ENCODE measurements at regions not wholly inside any gene's neighbourhood (a gene's known extent, or its start where the extent isn't known, plus 50 kb on each side); places are given as distances from the start of the nearest gene placed in this dataset.

GRCh38 chr18:46411191-46411828 lies 245.7 kb downstream of the LOXHD1 start:
- H3K4me1 Mint-ChIP-seq (ENCODE audit: low read depth) = peaks cover 10% of the 10 kb centered on the region
- no peaks in the 10 kb centered on the region for H3K9me3 Mint-ChIP-seq
- no peak for DNase-seq (ENCODE audit: low spot score)
- no peak overlapping the region for H3K27ac Mint-ChIP-seq
- H3K4me3 Mint-ChIP-seq = no peak overlapping the region
- peaks cover 3% of the 10 kb centered on the region for H3K27me3 Mint-ChIP-seq (ENCODE audit: insufficient read depth)
- no peaks in the 10 kb centered on the region for H3K36me3 Mint-ChIP-seq (ENCODE audit: low read depth)
- intact Hi-C loops (cut with micrococcal nuclease) = no loop called here

- peaks cover 3% of the 10 kb centered on the region for H3K27me3 Mint-ChIP-seq (ENCODE audit: insufficient read depth)
- intact Hi-C loops (cut with micrococcal nuclease) = no loop called here
- H3K36me3 Mint-ChIP-seq (ENCODE audit: low read depth) = no peaks in the 10 kb centered on the region
- H3K9me3 Mint-ChIP-seq = no peaks in the 10 kb centered on the region
- peaks cover 9% of the 10 kb centered on the region for H3K4me1 Mint-ChIP-seq (ENCODE audit: low read depth)
- no peak overlapping the region for H3K4me3 Mint-ChIP-seq
- no peak overlapping the region for H3K27ac Mint-ChIP-seq
- DNase-seq (ENCODE audit: low spot score) = no peak
These were observed 244.9 kb downstream of the LOXHD1 start for GRCh38 chr18:46411867-46412690.

- Mint-ChIP-seq H3K36me3 (ENCODE audit: low read depth) (no peaks in the 10 kb centered on the region), H3K4me1 (ENCODE audit: low read depth) (peaks cover under 1% of the 10 kb centered on the region), H3K27ac (no peak overlapping the region), H3K9me3 (no peaks in the 10 kb centered on the region), H3K4me3 (no peak overlapping the region), H3K27me3 (ENCODE audit: insufficient read depth) (peaks cover 3% of the 10 kb centered on the region)
- intact Hi-C loops (cut with micrococcal nuclease) = no loop called here
- DNase-seq (ENCODE audit: low spot score) = no peak
These were observed 244.1 kb downstream of the LOXHD1 start for GRCh38 chr18:46412916-46413315.

- Mint-ChIP-seq H3K9me3 (no peaks in the 10 kb centered on the region), H3K4me1 (ENCODE audit: low read depth) (peaks cover under 1% of the 10 kb centered on the region), H3K36me3 (ENCODE audit: low read depth) (no peaks in the 10 kb centered on the region), H3K4me3 (no peak overlapping the region), H3K27me3 (ENCODE audit: insufficient read depth) (no peaks in the 10 kb centered on the region), H3K27ac (no peak overlapping the region)
- DNase-seq (ENCODE audit: low spot score) = no peak
- intact Hi-C loops (cut with micrococcal nuclease) = no loop called here
These were observed 243.3 kb downstream of the LOXHD1 start for GRCh38 chr18:46413684-46414083.

- no peaks in the 10 kb centered on the region for H3K36me3 Mint-ChIP-seq (ENCODE audit: low read depth)
- no peak for DNase-seq (ENCODE audit: low spot score)
- intact Hi-C loops (cut with micrococcal nuclease) = no loop called here
- peaks cover 8% of the 10 kb centered on the region for H3K4me1 Mint-ChIP-seq (ENCODE audit: low read depth)
- H3K27ac Mint-ChIP-seq = no peak overlapping the region
- no peaks in the 10 kb centered on the region for H3K9me3 Mint-ChIP-seq
- H3K4me3 Mint-ChIP-seq = no peak overlapping the region
- H3K27me3 Mint-ChIP-seq (ENCODE audit: insufficient read depth) = no peaks in the 10 kb centered on the region
These were observed 242.2 kb downstream of the LOXHD1 start for GRCh38 chr18:46414863-46415262.

GRCh38 chr18:46415532-46416252 lies 241.3 kb downstream of the LOXHD1 start:
- Mint-ChIP-seq H3K4me1 (ENCODE audit: low read depth) (peaks cover 8% of the 10 kb centered on the region), H3K9me3 (no peaks in the 10 kb centered on the region), H3K27ac (no peak overlapping the region), H3K36me3 (ENCODE audit: low read depth) (no peaks in the 10 kb centered on the region), H3K4me3 (no peak overlapping the region), H3K27me3 (ENCODE audit: insufficient read depth) (no peaks in the 10 kb centered on the region)
- intact Hi-C loops (cut with micrococcal nuclease) = no loop called here
- no peak for DNase-seq (ENCODE audit: low spot score)

GRCh38 chr18:46416706-46417638 lies 240.0 kb downstream of the LOXHD1 start:
- no peaks in the 10 kb centered on the region for H3K27me3 Mint-ChIP-seq (ENCODE audit: insufficient read depth)
- DNase-seq (ENCODE audit: low spot score) = no peak
- H3K9me3 Mint-ChIP-seq = no peaks in the 10 kb centered on the region
- peaks cover 8% of the 10 kb centered on the region for H3K4me1 Mint-ChIP-seq (ENCODE audit: low read depth)
- H3K4me3 Mint-ChIP-seq = no peak overlapping the region
- no peaks in the 10 kb centered on the region for H3K36me3 Mint-ChIP-seq (ENCODE audit: low read depth)
- intact Hi-C loops (cut with micrococcal nuclease) = no loop called here
- H3K27ac Mint-ChIP-seq = no peak overlapping the region

GRCh38 chr18:46418663-46419260 lies 238.3 kb downstream of the LOXHD1 start:
- no peaks in the 10 kb centered on the region for H3K9me3 Mint-ChIP-seq
- DNase-seq (ENCODE audit: low spot score) = no peak
- H3K27ac Mint-ChIP-seq = no peak overlapping the region
- H3K36me3 Mint-ChIP-seq (ENCODE audit: low read depth) = no peaks in the 10 kb centered on the region
- no peaks in the 10 kb centered on the region for H3K27me3 Mint-ChIP-seq (ENCODE audit: insufficient read depth)
- intact Hi-C loops (cut with micrococcal nuclease) = no loop called here
- H3K4me1 Mint-ChIP-seq (ENCODE audit: low read depth) = peaks cover 8% of the 10 kb centered on the region
- no peak overlapping the region for H3K4me3 Mint-ChIP-seq

- no peak for DNase-seq (ENCODE audit: low spot score)
- Mint-ChIP-seq H3K27me3 (ENCODE audit: insufficient read depth) (no peaks in the 10 kb centered on the region), H3K4me1 (ENCODE audit: low read depth) (peaks cover 8% of the 10 kb centered on the region), H3K27ac (no peak overlapping the region), H3K9me3 (no peaks in the 10 kb centered on the region), H3K36me3 (ENCODE audit: low read depth) (no peaks in the 10 kb centered on the region), H3K4me3 (no peak overlapping the region)
- intact Hi-C loops (cut with micrococcal nuclease) = no loop called here
These were observed 237.5 kb downstream of the LOXHD1 start for GRCh38 chr18:46419391-46420141.

- H3K4me1 Mint-ChIP-seq (ENCODE audit: low read depth) = peaks cover 8% of the 10 kb centered on the region
- H3K27me3 Mint-ChIP-seq (ENCODE audit: insufficient read depth) = peaks cover 1% of the 10 kb centered on the region
- no peaks in the 10 kb centered on the region for H3K9me3 Mint-ChIP-seq
- no peak overlapping the region for H3K27ac Mint-ChIP-seq
- no peak overlapping the region for H3K4me3 Mint-ChIP-seq
- intact Hi-C loops (cut with micrococcal nuclease) = no loop called here
- H3K36me3 Mint-ChIP-seq (ENCODE audit: low read depth) = no peaks in the 10 kb centered on the region
- no peak for DNase-seq (ENCODE audit: low spot score)
These were observed 235.0 kb downstream of the LOXHD1 start for GRCh38 chr18:46421973-46422551.

GRCh38 chr18:46422552-46423055 lies 234.4 kb downstream of the LOXHD1 start:
- Mint-ChIP-seq H3K4me3 (no peak overlapping the region), H3K27ac (no peak overlapping the region), H3K9me3 (no peaks in the 10 kb centered on the region), H3K27me3 (ENCODE audit: insufficient read depth) (peaks cover 1% of the 10 kb centered on the region), H3K4me1 (ENCODE audit: low read depth) (peaks cover 8% of the 10 kb centered on the region), H3K36me3 (ENCODE audit: low read depth) (no peaks in the 10 kb centered on the region)
- no peak for DNase-seq (ENCODE audit: low spot score)
- intact Hi-C loops (cut with micrococcal nuclease) = no loop called here
